ENCODE measurements at regions not wholly inside any gene's neighbourhood (a gene's known extent, or its start where the extent isn't known, plus 50 kb on each side); places are given as distances from the start of the nearest gene placed in this dataset.

DNA sequence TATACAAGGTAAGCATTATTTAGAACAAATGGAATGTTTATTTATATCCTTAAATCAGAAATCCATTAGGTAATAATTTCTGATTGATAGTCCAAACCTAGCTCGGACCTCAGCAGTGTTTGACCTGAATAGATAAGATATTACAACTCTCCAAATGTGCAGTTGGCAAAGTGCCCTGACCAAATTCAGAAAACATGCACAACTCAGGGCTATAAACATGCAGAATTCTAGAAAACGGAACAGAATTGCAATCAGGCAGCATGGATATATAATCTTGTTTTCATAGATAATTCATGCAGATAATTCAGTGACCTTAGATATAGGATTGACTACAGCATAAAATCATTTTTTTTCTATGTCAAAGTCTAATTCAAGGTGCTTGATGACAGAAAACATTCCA is 626.6 kb upstream of the CITED2 start:
- no peak for TF ChIP-seq EZH2 (IDR thresholded peaks at IDR 0.05; ENCODE audit: borderline replicate concordance, low read length)
- TF ChIP-seq, protein P1, sequence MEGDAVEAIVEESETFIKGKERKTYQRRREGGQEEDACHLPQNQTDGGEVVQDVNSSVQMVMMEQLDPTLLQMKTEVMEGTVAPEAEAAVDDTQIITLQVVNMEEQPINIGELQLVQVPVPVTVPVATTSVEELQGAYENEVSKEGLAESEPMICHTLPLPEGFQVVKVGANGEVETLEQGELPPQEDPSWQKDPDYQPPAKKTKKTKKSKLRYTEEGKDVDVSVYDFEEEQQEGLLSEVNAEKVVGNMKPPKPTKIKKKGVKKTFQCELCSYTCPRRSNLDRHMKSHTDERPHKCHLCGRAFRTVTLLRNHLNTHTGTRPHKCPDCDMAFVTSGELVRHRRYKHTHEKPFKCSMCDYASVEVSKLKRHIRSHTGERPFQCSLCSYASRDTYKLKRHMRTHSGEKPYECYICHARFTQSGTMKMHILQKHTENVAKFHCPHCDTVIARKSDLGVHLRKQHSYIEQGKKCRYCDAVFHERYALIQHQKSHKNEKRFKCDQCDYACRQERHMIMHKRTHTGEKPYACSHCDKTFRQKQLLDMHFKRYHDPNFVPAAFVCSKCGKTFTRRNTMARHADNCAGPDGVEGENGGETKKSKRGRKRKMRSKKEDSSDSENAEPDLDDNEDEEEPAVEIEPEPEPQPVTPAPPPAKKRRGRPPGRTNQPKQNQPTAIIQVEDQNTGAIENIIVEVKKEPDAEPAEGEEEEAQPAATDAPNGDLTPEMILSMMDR (IDR thresholded peaks at IDR 0.05; ENCODE audit: low read length): no peak
